ENCODE measurements at regions not wholly inside any gene's neighbourhood (a gene's known extent, or its start where the extent isn't known, plus 50 kb on each side); places are given as distances from the start of the nearest gene placed in this dataset.

GRCh38 chr16:79543219-79543618 is 57.3 kb downstream of the MAF start:
- no peak for DNase-seq (ENCODE audit: low read depth in 2 of 2)

- DNase-seq (ENCODE audit: low read depth in 2 of 2): no peak
Observed at GRCh38 chr16:79542237-79542774, 58.2 kb downstream of the MAF start.

- DNase-seq (ENCODE audit: low read depth in 2 of 2): no peak
Observed at GRCh38 chr16:79540825-79541595, 59.5 kb downstream of the MAF start.

- DNase-seq (ENCODE audit: low read depth in 2 of 2): no peak
Observed at GRCh38 chr16:79537584-79537983, 63.0 kb downstream of the MAF start.

GRCh38 chr16:79536958-79537357 is 63.6 kb downstream of the MAF start:
- no peak for DNase-seq (ENCODE audit: low read depth in 2 of 2)

- DNase-seq (ENCODE audit: low read depth in 2 of 2): no peak
Observed at GRCh38 chr16:79535130-79535529, 65.4 kb downstream of the MAF start.

GRCh38 chr16:79534143-79534542 is 66.4 kb downstream of the MAF start:
- no peak for DNase-seq (ENCODE audit: low read depth in 2 of 2)

- no peak for DNase-seq (ENCODE audit: low read depth in 2 of 2)
Observed at GRCh38 chr16:79533292-79533691, 67.2 kb downstream of the MAF start.

GRCh38 chr16:79532785-79533184 is 67.8 kb downstream of the MAF start:
- DNase-seq (ENCODE audit: low read depth in 2 of 2): no peak

GRCh38 chr16:79532273-79532672 is 68.3 kb downstream of the MAF start:
- no peak for DNase-seq (ENCODE audit: low read depth in 2 of 2)

GRCh38 chr16:79528338-79528737 is 72.2 kb downstream of the MAF start:
- DNase-seq (ENCODE audit: low read depth in 2 of 2): no peak

- DNase-seq (ENCODE audit: low read depth in 2 of 2): no peak
Observed at GRCh38 chr16:79523971-79524370, 76.6 kb downstream of the MAF start.

GRCh38 chr16:79519448-79519847 is 81.1 kb downstream of the MAF start:
- DNase-seq (ENCODE audit: low read depth in 2 of 2): no peak

GRCh38 chr16:79517156-79517555 is 83.4 kb downstream of the MAF start:
- no peak for DNase-seq (ENCODE audit: low read depth in 2 of 2)

- no peak for DNase-seq (ENCODE audit: low read depth in 2 of 2)
Observed at GRCh38 chr16:79510879-79511278, 89.7 kb downstream of the MAF start.

- DNase-seq (ENCODE audit: low read depth in 2 of 2): no peak
Observed at GRCh38 chr16:79509906-79510305, 90.6 kb downstream of the MAF start.

- no peak for DNase-seq (ENCODE audit: low read depth in 2 of 2)
Observed at GRCh38 chr16:79509211-79509631, 91.3 kb downstream of the MAF start.

GRCh38 chr16:79508294-79508693 is 92.2 kb downstream of the MAF start:
- no peak for DNase-seq (ENCODE audit: low read depth in 2 of 2)

GRCh38 chr16:79505344-79505743 is 95.2 kb downstream of the MAF start:
- no peak for DNase-seq (ENCODE audit: low read depth in 2 of 2)

- DNase-seq (ENCODE audit: low read depth in 2 of 2): no peak
Observed at GRCh38 chr16:79503511-79503910, 97.0 kb downstream of the MAF start.

- DNase-seq (ENCODE audit: low read depth in 2 of 2): no peak
Observed at GRCh38 chr16:79501446-79501845, 99.1 kb downstream of the MAF start.

- DNase-seq (ENCODE audit: low read depth in 2 of 2): no peak
Observed at GRCh38 chr16:79500866-79501265, 99.7 kb downstream of the MAF start.

- DNase-seq (ENCODE audit: low read depth in 2 of 2): no peak
Observed at GRCh38 chr16:79500286-79500685, 100.3 kb downstream of the MAF start.

- no peak for DNase-seq (ENCODE audit: low read depth in 2 of 2)
Observed at GRCh38 chr16:79498928-79499327, 101.6 kb downstream of the MAF start.
